ENCODE measurements at regions not wholly inside any gene's neighbourhood (a gene's known extent, or its start where the extent isn't known, plus 50 kb on each side); places are given as distances from the start of the nearest gene placed in this dataset.

DNA sequence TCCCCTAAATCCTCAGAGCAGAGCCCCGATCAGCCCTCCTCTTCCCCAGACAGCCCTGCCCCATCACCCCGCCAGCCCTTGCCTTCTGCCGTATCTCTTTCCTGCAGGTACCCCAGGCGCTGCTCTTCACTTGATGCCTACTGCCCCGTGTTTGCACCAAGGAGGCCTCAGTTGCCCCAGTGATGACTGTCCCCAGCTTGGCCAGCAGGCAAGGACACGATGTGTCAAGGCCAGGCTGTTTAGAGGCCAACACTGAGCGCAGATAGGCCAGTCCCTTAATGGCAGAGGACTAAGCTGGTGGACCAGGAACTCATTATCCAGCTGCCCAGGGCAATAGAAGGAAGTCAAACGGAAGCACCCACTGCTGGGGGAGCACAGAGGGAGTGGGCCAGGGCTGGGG is 68.4 kb downstream of the CAMK2N1 start:
- TF ChIP-seq EZH2 (conservative IDR thresholded peaks at IDR 0.05; ENCODE audit: low read depth, low read length) (no peak), ZBTB42 (CRISPR knock-in tag; IDR thresholded peaks at IDR 0.05) (no peak), RNF2 (conservative IDR thresholded peaks at IDR 0.05; ENCODE audit: low read depth) (no peak)
- TF ChIP-seq, protein P1, sequence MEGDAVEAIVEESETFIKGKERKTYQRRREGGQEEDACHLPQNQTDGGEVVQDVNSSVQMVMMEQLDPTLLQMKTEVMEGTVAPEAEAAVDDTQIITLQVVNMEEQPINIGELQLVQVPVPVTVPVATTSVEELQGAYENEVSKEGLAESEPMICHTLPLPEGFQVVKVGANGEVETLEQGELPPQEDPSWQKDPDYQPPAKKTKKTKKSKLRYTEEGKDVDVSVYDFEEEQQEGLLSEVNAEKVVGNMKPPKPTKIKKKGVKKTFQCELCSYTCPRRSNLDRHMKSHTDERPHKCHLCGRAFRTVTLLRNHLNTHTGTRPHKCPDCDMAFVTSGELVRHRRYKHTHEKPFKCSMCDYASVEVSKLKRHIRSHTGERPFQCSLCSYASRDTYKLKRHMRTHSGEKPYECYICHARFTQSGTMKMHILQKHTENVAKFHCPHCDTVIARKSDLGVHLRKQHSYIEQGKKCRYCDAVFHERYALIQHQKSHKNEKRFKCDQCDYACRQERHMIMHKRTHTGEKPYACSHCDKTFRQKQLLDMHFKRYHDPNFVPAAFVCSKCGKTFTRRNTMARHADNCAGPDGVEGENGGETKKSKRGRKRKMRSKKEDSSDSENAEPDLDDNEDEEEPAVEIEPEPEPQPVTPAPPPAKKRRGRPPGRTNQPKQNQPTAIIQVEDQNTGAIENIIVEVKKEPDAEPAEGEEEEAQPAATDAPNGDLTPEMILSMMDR (CRISPR knock-in tag; IDR thresholded peaks at IDR 0.05): no peak

Data from HepG2 (cell line).